NK-92 treated with Interleukin-12 subunit alpha and Interleukin-12 subunit beta, amount 100 ng/mL, for 24 hours (cell line): ENCODE measurements at regions not wholly inside any gene's neighbourhood (a gene's known extent, or its start where the extent isn't known, plus 50 kb on each side); places are given as distances from the start of the nearest gene placed in this dataset.

Source experiments
- DNase-seq: peaks from one replicate; lab custom pipeline; 2025; lab: John Stamatoyannopoulos, UW

DNA sequence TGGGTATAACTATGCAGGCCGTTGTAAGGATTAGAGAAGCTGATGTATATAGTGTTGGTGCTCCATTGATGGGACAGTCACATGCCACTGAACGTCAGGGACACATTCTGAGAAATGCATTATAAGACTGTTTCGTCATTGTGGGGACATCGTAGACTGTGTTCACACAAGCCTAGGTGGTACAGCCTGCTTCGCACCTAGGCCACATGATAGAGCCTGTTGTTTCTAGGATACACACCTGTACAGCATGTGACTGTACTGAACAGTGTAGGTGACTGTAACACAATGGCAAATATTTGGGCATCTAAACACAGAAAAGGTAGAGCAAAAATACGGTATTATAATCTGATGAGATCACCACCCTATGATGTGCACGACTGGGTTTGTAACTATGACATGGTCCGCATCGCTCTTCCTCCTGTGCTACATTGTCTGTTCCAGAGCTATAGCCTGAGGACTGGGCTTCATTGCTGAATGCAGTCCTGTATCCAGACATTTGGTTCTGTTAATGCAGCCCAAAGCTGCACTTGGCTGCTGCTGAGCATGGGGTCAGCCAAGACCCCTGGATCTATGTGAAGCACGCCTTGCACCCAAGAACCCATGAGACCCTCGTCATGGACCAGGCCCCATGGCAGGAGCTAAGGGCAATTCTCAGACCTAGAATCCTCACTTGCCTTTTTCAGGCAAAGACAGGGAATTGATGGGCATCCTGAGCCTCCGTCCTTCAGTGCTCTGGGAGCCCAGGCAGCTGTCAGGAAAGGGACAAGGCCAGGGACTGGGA, 51.1 kb upstream of the THY1 start:
- no peak for DNase-seq

DNA sequence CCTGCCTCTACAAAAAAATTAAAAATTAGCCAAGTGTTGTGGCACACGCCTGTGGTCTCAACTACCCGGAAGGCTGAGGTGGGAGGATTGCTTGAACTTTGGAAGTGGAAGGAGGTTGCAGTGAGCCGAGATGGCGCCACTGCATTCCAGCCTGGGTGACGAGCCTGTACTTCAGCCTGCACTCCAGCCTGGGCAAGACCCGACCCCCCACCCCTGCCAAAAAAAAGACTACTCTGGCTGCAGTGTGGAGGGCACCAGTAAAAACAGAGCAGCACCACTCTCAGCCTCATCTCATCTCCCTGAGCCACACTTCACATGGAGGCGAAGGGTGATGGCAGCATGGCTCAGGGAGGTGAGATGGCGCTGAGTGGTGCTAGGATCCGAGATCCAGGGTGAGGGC, 50.3 kb upstream of the THY1 start:
- DNase-seq, result no peak

DNA sequence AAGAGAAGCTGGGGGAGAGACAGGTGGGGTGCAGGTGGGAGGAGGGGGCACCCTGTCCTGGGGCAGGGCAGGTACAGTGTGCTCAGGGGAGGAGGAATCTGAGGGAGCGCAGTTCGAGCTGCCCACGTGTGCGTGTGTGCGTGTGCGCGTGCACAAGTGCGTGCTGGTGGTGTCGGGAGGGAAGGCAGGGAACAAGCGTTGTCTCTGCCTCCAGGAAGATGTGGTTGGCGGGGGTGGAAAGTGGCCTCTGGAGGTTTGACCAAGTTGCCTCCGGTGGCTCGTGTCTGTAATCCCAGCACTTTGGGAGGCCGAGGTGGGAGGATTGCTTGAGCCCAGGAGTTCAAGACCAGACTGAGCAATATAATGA, 49.9 kb upstream of the THY1 start:
- no peak for DNase-seq
